A549 (cell line): ENCODE measurements at regions not wholly inside any gene's neighbourhood (a gene's known extent, or its start where the extent isn't known, plus 50 kb on each side); places are given as distances from the start of the nearest gene placed in this dataset.

Experiments
- BHLHE40 ChIP-seq: IDR thresholded peaks from 2 replicates; pipeline ENCODE4 v1.6.1; 2012; ENCODE audit warnings: low read depth, low read length, inconsistent platforms
- CBX2 ChIP-seq: fragments of 200-600 bp; sonication (generic); IDR thresholded peaks from 2 replicates; pipeline ENCODE4 v1.6.1; 2016; ENCODE audit warnings: low read depth, mild to moderate bottlenecking, borderline replicate concordance
- CHD2 ChIP-seq: fragments of 150-350 bp; IDR thresholded peaks from 2 replicates; pipeline ENCODE4 v1.6.1; 2014; ENCODE audit warnings: low read length; ENCODE audit not compliant: partially characterized antibody
- CHD4 ChIP-seq: fragments of 200-600 bp; sonication (generic); IDR thresholded peaks from 2 replicates; pipeline ENCODE4 v1.6.1; 2016; ENCODE audit warnings: antibody characterized with exemption, mild to moderate bottlenecking, borderline replicate concordance
- FOXS1 ChIP-seq: fragments of 250-450 bp; sonication (Bioruptor Pico); IDR thresholded peaks from 2 replicates; pipeline ENCODE4 v1.5.0; 2020; ENCODE audit warnings: mild to moderate bottlenecking, moderate library complexity
- GATA3 ChIP-seq: IDR thresholded peaks from 2 replicates; pipeline ENCODE4 v1.6.1; 2012; ENCODE audit warnings: borderline replicate concordance
- HDAC2 ChIP-seq: fragments of 200-600 bp; sonication (generic); IDR thresholded peaks from 2 replicates; pipeline ENCODE4 v1.6.1; 2016
- HEYL ChIP-seq: fragments of 250-450 bp; sonication (Bioruptor Pico); IDR thresholded peaks from 2 replicates; pipeline ENCODE4 v1.8.0; 2021; ENCODE audit warnings: mild to moderate bottlenecking, moderate library complexity
- HOXA7 ChIP-seq: fragments of 250-450 bp; sonication (Bioruptor Pico); IDR thresholded peaks from 2 replicates; pipeline ENCODE4 v1.5.0; 2020; ENCODE audit warnings: mild to moderate bottlenecking, moderate library complexity
- HOXB13 ChIP-seq: fragments of 250-450 bp; sonication (Bioruptor Pico); IDR thresholded peaks from 2 replicates; pipeline ENCODE4 v1.5.0; 2020; ENCODE audit warnings: low read depth, mild to moderate bottlenecking, moderate library complexity
- HOXB5 ChIP-seq: fragments of 250-450 bp; sonication (Bioruptor Pico); IDR thresholded peaks from 2 replicates; pipeline ENCODE4 v1.5.0; 2020; ENCODE audit warnings: mild to moderate bottlenecking, moderate library complexity
- JUN ChIP-seq, 2 experiments: fragments of >200 bp; sonication (Bioruptor Twin); formaldehyde crosslinking; IDR thresholded peaks; 2 replicates in 1 of 2; 3 replicates in 1 of 2; pipeline ENCODE4 v1.6.1; 2016 to 2017
- JUNB ChIP-seq: fragments of >200 bp; sonication (Bioruptor Twin); formaldehyde crosslinking; IDR thresholded peaks from 2 replicates; pipeline ENCODE4 v1.6.1; 2016
- KDM1A ChIP-seq: fragments of 200-600 bp; sonication (generic); IDR thresholded peaks from 2 replicates; pipeline ENCODE4 v1.6.1; 2016; ENCODE audit warnings: low read depth, mild to moderate bottlenecking
- KDM5A ChIP-seq: fragments of 200-600 bp; sonication (generic); IDR thresholded peaks from 2 replicates; pipeline ENCODE4 v1.6.1; 2016; ENCODE audit warnings: antibody characterized with exemption, mild to moderate bottlenecking
- MAZ ChIP-seq: fragments of 150-350 bp; IDR thresholded peaks from 2 replicates; pipeline ENCODE4 v1.6.1; 2014; ENCODE audit warnings: antibody characterized with exemption, low read depth, low read length, borderline replicate concordance
- NFE2L2 ChIP-seq: fragments of 150-350 bp; conservative IDR thresholded peaks from 2 replicates; pipeline ENCODE4 v1.6.1; 2014; ENCODE audit warnings: low read length
- NPAS2 ChIP-seq: fragments of 250-450 bp; sonication (Bioruptor Pico); IDR thresholded peaks from 2 replicates; pipeline ENCODE4 v1.8.0; 2022; ENCODE audit warnings: mild to moderate bottlenecking, moderate library complexity, borderline replicate concordance
- POLR2A ChIP-seq: IDR thresholded peaks from 2 replicates; pipeline ENCODE4 v1.6.1; 2012; ENCODE audit warnings: mild to moderate bottlenecking, low read length
- POLR2AphosphoS2 ChIP-seq: conservative IDR thresholded peaks from 2 replicates; pipeline ENCODE4 v1.6.1; 2012; ENCODE audit warnings: low read length, improper control_type of control experiment, inconsistent platforms
- RFX5 ChIP-seq: fragments of 450-650 bp; IDR thresholded peaks from 2 replicates; pipeline ENCODE4 v1.7.1; 2014; ENCODE audit warnings: antibody characterized with exemption, mild to moderate bottlenecking, moderate library complexity
- RNF2 ChIP-seq: fragments of 200-600 bp; sonication (generic); IDR thresholded peaks from 2 replicates; pipeline ENCODE4 v1.6.1; 2016; ENCODE audit warnings: low read depth, mild to moderate bottlenecking, antibody characterized with exemption, moderate library complexity, borderline replicate concordance
- ZC3H11A ChIP-seq: fragments of 450-650 bp; IDR thresholded peaks from 2 replicates; pipeline ENCODE4 v1.6.1; 2014; ENCODE audit warnings: antibody characterized with exemption, mild to moderate bottlenecking
- ZFP36 ChIP-seq: fragments of 450-650 bp; IDR thresholded peaks from 2 replicates; pipeline ENCODE4 v1.6.1; 2014; ENCODE audit warnings: borderline replicate concordance; ENCODE audit not compliant: partially characterized antibody
- ZSCAN20 ChIP-seq: fragments of 250-450 bp; sonication (Bioruptor Pico); IDR thresholded peaks from 2 replicates; pipeline ENCODE4 v1.8.0; 2022; ENCODE audit warnings: mild to moderate bottlenecking, moderate library complexity
- small RNA-seq, 6 experiments: library from RNA; depleted of rRNA; stranded (forward); fragments of <200 nt; gene quantifications; one replicate each; pipeline ENCODE3, GENCODE V24; 2012
- TF ChIP-seq, protein P1 (sequence below): fragments of 250-450 bp; sonication (Bioruptor Pico); IDR thresholded peaks from 2 replicates; pipeline ENCODE4 v1.5.0; 2021; ENCODE audit warnings: mild to moderate bottlenecking, moderate library complexity, borderline replicate concordance
- TF ChIP-seq, protein P2 (sequence below): IDR thresholded peaks from 2 replicates; pipeline ENCODE4 v1.6.1; 2012
- TF ChIP-seq, protein P3 (sequence below): IDR thresholded peaks from 2 replicates; pipeline ENCODE4 v1.6.1; 2012

DNA sequence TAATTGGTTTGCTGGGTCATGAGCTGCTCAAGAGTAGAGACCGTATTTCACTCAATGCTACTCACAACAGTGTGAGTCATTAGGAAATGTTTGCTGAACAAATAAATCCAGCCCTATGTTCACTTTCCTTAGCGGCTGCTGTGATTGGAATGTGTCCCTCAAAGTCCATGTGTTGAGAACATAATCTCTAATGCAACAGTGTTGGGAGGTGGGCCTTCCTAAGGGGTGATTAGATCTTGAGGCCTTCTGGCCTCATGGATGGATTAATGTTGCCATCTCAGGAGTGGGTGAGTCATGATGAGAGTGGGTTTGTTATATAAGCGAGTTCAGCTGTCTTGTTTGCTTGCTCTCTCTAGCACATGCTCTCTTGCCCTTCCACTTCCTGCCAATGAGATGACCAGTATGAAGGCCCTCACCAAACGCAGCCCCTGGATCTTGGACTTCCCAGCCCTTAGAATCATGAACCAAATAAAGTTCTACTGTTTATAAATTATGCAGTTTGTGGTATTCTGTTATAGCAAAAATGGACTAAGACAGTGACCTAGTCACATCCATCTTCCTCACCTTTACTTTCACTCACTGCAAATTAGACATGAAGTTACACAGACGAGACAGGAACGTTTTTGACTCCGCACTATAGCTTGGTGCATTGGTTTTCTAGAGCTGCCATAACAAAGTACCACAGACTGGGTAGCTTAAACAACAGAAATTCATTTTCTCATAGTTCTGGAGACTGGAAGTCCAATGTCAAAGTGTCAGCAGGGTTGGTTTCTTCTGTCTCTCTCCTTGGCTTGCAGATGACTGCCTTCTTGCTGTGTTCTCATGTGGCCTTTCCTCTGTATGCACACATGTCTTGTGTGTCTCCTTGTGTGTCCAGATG is 50.9 kb upstream of the FAM169A start (continued):
- TF ChIP-seq GATA3 (peak; percentile 57), JUNB (peak; percentile 71), KDM5A (no peak), MAZ (no peak), NFE2L2 (0 out of 2 replicates have a peak, but pooled peaks have one; percentile 5), JUN (IDR thresholded peaks at IDR 0.05) (0 out of 5 replicates have a peak, but pooled peaks of 1 of the 2 experiments have one; percentile 30), HOXB13 (CRISPR knock-in tag) (no peak), CBX2 (no peak), POLR2AphosphoS2 (no peak), ZFP36 (no peak), CHD2 (no peak), ZSCAN20 (CRISPR knock-in tag) (no peak), CHD4 (no peak), HOXA7 (CRISPR knock-in tag) (no peak), ZC3H11A (no peak), NPAS2 (CRISPR knock-in tag) (no peak), HDAC2 (no peak), KDM1A (no peak), HOXB5 (CRISPR knock-in tag) (no peak), POLR2A (no peak), HEYL (CRISPR knock-in tag) (no peak), FOXS1 (no peak), RFX5 (no peak), BHLHE40 (no peak), RNF2 (no peak)
- TF ChIP-seq, protein P1, sequence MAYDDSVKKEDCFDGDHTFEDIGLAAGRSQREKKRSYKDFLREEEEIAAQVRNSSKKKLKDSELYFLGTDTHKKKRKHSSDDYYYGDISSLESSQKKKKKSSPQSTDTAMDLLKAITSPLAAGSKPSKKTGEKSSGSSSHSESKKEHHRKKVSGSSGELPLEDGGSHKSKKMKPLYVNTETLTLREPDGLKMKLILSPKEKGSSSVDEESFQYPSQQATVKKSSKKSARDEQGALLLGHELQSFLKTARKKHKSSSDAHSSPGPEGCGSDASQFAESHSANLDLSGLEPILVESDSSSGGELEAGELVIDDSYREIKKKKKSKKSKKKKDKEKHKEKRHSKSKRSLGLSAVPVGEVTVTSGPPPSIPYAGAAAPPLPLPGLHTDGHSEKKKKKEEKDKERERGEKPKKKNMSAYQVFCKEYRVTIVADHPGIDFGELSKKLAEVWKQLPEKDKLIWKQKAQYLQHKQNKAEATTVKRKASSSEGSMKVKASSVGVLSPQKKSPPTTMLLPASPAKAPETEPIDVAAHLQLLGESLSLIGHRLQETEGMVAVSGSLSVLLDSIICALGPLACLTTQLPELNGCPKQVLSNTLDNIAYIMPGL (CRISPR knock-in tag): no peak
- TF ChIP-seq, protein P2, sequence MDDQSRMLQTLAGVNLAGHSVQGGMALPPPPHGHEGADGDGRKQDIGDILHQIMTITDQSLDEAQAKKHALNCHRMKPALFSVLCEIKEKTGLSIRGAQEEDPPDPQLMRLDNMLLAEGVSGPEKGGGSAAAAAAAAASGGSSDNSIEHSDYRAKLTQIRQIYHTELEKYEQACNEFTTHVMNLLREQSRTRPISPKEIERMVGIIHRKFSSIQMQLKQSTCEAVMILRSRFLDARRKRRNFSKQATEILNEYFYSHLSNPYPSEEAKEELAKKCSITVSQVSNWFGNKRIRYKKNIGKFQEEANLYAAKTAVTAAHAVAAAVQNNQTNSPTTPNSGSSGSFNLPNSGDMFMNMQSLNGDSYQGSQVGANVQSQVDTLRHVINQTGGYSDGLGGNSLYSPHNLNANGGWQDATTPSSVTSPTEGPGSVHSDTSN: no peak
- TF ChIP-seq, protein P3, sequence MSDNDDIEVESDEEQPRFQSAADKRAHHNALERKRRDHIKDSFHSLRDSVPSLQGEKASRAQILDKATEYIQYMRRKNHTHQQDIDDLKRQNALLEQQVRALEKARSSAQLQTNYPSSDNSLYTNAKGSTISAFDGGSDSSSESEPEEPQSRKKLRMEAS: peak; percentile 68; the same call in 1 of the 2 replicates
- TF ChIP-seq, all 56 proteins: peak for 7

Small RNA genes lying in the stretch of these regions (small RNA-seq; reads per million reads assigned to genes)
- gene AC116337.2: 0 reads per million in 6 experiments
